Sigmoid colon (tissue), 3 donors: ENCODE measurements at regions not wholly inside any gene's neighbourhood (a gene's known extent, or its start where the extent isn't known, plus 50 kb on each side); places are given as distances from the start of the nearest gene placed in this dataset.

Source experiments
- POLR2A ChIP-seq, 2 donors: fragments of 450-650 bp; IDR thresholded peaks; one replicate each; pipeline ENCODE4 v1.6.1; 2016; ENCODE audit warnings: antibody characterized with exemption in 2 of 2, mild to moderate bottlenecking in 2 of 2, moderate library complexity in 2 of 2
- TF ChIP-seq, protein P1 (sequence below), 4 experiments: fragments of 450-650 bp in 3 of 4; fragments of 200-600 bp in 1 of 4; IDR thresholded peaks; one replicate each; pipeline ENCODE4 v1.5.1; 2016 to 2019; ENCODE audit warnings: antibody characterized with exemption in 4 of 4, mild to moderate bottlenecking in 3 of 4, moderate library complexity in 2 of 4

DNA sequence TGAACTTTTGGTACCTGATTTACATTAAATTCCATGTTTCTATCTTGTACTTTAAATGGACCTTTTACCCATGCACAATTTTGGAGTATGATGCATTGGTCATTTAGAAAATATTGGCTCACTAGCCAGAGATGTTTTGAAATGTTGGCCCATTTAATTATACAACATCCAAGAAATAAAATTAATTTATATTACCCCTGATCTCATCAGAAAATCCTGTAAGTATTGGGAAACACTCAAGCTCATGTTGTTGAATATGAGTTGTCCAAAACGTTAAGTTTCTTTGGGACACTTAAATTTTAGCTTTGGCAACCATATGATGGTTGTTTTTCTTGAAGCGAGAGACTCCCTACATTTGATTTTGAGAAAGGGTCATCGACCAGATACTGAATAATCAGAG lies 492.7 kb downstream of the RPS24 start:
- TF ChIP-seq POLR2A (IDR thresholded peaks at IDR 0.05) = no peak
- TF ChIP-seq, protein P1, sequence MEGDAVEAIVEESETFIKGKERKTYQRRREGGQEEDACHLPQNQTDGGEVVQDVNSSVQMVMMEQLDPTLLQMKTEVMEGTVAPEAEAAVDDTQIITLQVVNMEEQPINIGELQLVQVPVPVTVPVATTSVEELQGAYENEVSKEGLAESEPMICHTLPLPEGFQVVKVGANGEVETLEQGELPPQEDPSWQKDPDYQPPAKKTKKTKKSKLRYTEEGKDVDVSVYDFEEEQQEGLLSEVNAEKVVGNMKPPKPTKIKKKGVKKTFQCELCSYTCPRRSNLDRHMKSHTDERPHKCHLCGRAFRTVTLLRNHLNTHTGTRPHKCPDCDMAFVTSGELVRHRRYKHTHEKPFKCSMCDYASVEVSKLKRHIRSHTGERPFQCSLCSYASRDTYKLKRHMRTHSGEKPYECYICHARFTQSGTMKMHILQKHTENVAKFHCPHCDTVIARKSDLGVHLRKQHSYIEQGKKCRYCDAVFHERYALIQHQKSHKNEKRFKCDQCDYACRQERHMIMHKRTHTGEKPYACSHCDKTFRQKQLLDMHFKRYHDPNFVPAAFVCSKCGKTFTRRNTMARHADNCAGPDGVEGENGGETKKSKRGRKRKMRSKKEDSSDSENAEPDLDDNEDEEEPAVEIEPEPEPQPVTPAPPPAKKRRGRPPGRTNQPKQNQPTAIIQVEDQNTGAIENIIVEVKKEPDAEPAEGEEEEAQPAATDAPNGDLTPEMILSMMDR (IDR thresholded peaks at IDR 0.05) = no peak
